ENCODE measurements at regions not wholly inside any gene's neighbourhood (a gene's known extent, or its start where the extent isn't known, plus 50 kb on each side); places are given as distances from the start of the nearest gene placed in this dataset.

GRCh38 chr7:106335814-106336213, 51.0 kb upstream of the NAMPT start:
- TF ChIP-seq, protein P1, sequence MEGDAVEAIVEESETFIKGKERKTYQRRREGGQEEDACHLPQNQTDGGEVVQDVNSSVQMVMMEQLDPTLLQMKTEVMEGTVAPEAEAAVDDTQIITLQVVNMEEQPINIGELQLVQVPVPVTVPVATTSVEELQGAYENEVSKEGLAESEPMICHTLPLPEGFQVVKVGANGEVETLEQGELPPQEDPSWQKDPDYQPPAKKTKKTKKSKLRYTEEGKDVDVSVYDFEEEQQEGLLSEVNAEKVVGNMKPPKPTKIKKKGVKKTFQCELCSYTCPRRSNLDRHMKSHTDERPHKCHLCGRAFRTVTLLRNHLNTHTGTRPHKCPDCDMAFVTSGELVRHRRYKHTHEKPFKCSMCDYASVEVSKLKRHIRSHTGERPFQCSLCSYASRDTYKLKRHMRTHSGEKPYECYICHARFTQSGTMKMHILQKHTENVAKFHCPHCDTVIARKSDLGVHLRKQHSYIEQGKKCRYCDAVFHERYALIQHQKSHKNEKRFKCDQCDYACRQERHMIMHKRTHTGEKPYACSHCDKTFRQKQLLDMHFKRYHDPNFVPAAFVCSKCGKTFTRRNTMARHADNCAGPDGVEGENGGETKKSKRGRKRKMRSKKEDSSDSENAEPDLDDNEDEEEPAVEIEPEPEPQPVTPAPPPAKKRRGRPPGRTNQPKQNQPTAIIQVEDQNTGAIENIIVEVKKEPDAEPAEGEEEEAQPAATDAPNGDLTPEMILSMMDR (IDR thresholded peaks at IDR 0.05; ENCODE audit: low read depth, low read length, missing control alignments), result no peak
- DNase-seq (ENCODE audit: low read depth), result no peak
- no peak overlapping the region for H3K4me3 ChIP-seq (ENCODE audit: low read depth, low read length)
